ENCODE measurements at regions not wholly inside any gene's neighbourhood (a gene's known extent, or its start where the extent isn't known, plus 50 kb on each side); places are given as distances from the start of the nearest gene placed in this dataset.

GRCh38 chr12:58285551-58285950 lies 344.2 kb downstream of the ATP23 start:
- TF ChIP-seq RXRA (IDR thresholded peaks at IDR 0.05) (no peak), CTCF (IDR thresholded peaks at IDR 0.05; ENCODE audit: low read depth, low read length, missing input control) (no peak), ZBTB33 (IDR thresholded peaks at IDR 0.05) (no peak), HNF4G (IDR thresholded peaks at IDR 0.05) (no peak), REST (IDR thresholded peaks at IDR 0.05) (no peak), YY1 (IDR thresholded peaks at IDR 0.05) (no peak), RAD21 (IDR thresholded peaks at IDR 0.05) (no peak)

Measured in liver (tissue), 3 donors.